Testis (tissue), 2 donors: ENCODE measurements at regions not wholly inside any gene's neighbourhood (a gene's known extent, or its start where the extent isn't known, plus 50 kb on each side); places are given as distances from the start of the nearest gene placed in this dataset.

Experiments
- POLR2A ChIP-seq: fragments of 450-650 bp; IDR thresholded peaks from one replicate; pipeline ENCODE4 v1.6.1; 2017; ENCODE audit warnings: antibody characterized with exemption, mild to moderate bottlenecking, moderate library complexity
- TF ChIP-seq, protein P1 (sequence below), 3 experiments: fragments of 450-650 bp in 2 of 3; fragments of 200-600 bp in 1 of 3; sonication (generic) in 1 of 3; IDR thresholded peaks; one replicate each; pipeline ENCODE4 v1.5.1; 2016 to 2019; ENCODE audit warnings: antibody characterized with exemption in 3 of 3, mild to moderate bottlenecking in 2 of 3, moderate library complexity in 1 of 3

DNA sequence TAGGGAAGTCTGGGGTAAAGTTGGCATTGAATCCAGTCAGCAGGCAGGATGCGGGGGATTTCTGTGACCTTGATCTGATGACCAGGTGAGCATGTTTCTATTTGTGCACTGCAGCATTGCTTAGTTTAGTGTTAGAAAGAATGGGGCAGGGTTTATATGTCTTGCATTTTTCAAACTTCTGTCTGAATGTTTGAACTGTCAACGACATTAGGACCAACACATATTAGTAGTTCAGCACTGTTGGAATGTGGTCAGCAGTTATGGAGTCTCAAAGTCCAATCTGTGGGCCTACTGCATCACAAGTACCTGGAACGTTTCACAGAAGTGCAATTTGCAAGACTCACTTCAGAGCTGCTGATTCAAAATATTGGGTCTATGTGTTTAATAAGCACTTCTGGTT is 276.6 kb upstream of the BMP2 start:
- TF ChIP-seq, protein P1, sequence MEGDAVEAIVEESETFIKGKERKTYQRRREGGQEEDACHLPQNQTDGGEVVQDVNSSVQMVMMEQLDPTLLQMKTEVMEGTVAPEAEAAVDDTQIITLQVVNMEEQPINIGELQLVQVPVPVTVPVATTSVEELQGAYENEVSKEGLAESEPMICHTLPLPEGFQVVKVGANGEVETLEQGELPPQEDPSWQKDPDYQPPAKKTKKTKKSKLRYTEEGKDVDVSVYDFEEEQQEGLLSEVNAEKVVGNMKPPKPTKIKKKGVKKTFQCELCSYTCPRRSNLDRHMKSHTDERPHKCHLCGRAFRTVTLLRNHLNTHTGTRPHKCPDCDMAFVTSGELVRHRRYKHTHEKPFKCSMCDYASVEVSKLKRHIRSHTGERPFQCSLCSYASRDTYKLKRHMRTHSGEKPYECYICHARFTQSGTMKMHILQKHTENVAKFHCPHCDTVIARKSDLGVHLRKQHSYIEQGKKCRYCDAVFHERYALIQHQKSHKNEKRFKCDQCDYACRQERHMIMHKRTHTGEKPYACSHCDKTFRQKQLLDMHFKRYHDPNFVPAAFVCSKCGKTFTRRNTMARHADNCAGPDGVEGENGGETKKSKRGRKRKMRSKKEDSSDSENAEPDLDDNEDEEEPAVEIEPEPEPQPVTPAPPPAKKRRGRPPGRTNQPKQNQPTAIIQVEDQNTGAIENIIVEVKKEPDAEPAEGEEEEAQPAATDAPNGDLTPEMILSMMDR (IDR thresholded peaks at IDR 0.05): no peak
- no peak for TF ChIP-seq POLR2A
